GM23248 (cell line): ENCODE measurements at regions not wholly inside any gene's neighbourhood (a gene's known extent, or its start where the extent isn't known, plus 50 kb on each side); places are given as distances from the start of the nearest gene placed in this dataset.

ENCODE experiments used
- EZH2 ChIP-seq: fragments of 200-600 bp; sonication (generic); IDR thresholded peaks from 2 replicates; pipeline ENCODE4 v1.6.1; 2018; ENCODE audit warnings: antibody characterized with exemption, mild to moderate bottlenecking; ENCODE audit not compliant: insufficient read depth, poor library complexity, severe bottlenecking
- EZH2phosphoT487 ChIP-seq: fragments of 200-600 bp; sonication (generic); IDR thresholded peaks from 2 replicates; pipeline ENCODE4 v1.6.1; 2018; ENCODE audit warnings: antibody characterized with exemption, moderate library complexity, mild to moderate bottlenecking, low read depth; ENCODE audit not compliant: insufficient read depth

DNA sequence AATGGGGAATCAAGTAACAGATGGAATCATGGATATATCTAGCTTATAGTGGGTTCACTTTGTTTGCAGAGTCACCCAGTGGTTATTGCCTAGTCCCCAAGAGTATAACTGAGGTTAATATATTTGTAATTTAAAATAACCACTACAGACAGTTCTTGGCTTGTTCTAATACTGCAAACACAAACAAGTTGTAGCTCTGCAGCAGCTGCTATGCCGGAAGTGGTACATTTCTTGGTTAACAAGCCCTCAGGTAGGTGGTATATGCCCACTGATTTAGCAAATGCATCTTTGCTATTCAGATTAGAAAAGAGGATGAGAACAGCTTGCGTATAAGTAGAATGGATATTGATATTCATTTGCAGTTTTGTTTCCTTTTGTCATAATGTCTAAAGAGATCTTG, 984.2 kb downstream of the SQOR start:
- no peak for TF ChIP-seq EZH2
- no peak for TF ChIP-seq EZH2phosphoT487
